ENCODE measurements at regions not wholly inside any gene's neighbourhood (a gene's known extent, or its start where the extent isn't known, plus 50 kb on each side); places are given as distances from the start of the nearest gene placed in this dataset.

- H3K36me3 Mint-ChIP-seq (ENCODE audit: low read depth): no peaks in the 10 kb centered on the region
- CTCF ChIA-PET: no interaction called here
- H3K27ac Mint-ChIP-seq: no peak overlapping the region
- no peaks in the 10 kb centered on the region for H3K27me3 Mint-ChIP-seq
- DNase-seq: no peak
- TF ChIP-seq CTCF (IDR thresholded peaks at IDR 0.05): no peak
- H3K4me1 Mint-ChIP-seq (ENCODE audit: low read depth): no peaks in the 10 kb centered on the region
- peaks cover 8% of the 10 kb centered on the region for H3K9me3 Mint-ChIP-seq
- POLR2A ChIA-PET: no interaction called here
- no peak for ATAC-seq
- H3K4me3 Mint-ChIP-seq: no peak overlapping the region
- intact Hi-C loops (cut with micrococcal nuclease): no loop called here
These were observed 203.6 kb upstream of the SETMAR start for GRCh38 chr3:4099607-4100006.

- ChIA-PET POLR2A (no interaction called here), CTCF (interaction anchor here (1.5 kb wide), 1 partner anchor 39 kb away, joined by 3 read pairs; no protein-coding TSS in a partner anchor)
- intact Hi-C loops (cut with micrococcal nuclease): no loop called here
- no peak for TF ChIP-seq CTCF (IDR thresholded peaks at IDR 0.05)
- Mint-ChIP-seq H3K36me3 (ENCODE audit: low read depth) (no peaks in the 10 kb centered on the region), H3K4me3 (no peak overlapping the region), H3K4me1 (ENCODE audit: low read depth) (no peaks in the 10 kb centered on the region), H3K9me3 (peaks cover 3% of the 10 kb centered on the region), H3K27me3 (no peaks in the 10 kb centered on the region), H3K27ac (no peak overlapping the region)
- no peak for DNase-seq
- ATAC-seq: no peak
These were observed 195.7 kb upstream of the SETMAR start for GRCh38 chr3:4107430-4107829.

GRCh38 chr3:4113811-4114522 is 189.2 kb upstream of the SETMAR start:
- Mint-ChIP-seq H3K27me3 (no peaks in the 10 kb centered on the region), H3K9me3 (no peaks in the 10 kb centered on the region), H3K4me3 (no peak overlapping the region), H3K36me3 (ENCODE audit: low read depth) (no peaks in the 10 kb centered on the region), H3K4me1 (ENCODE audit: low read depth) (no peaks in the 10 kb centered on the region), H3K27ac (no peak overlapping the region)
- DNase-seq: no peak
- TF ChIP-seq CTCF (IDR thresholded peaks at IDR 0.05): no peak
- ChIA-PET POLR2A (no interaction called here), CTCF (no interaction called here)
- intact Hi-C loops (cut with micrococcal nuclease): no loop called here
- no peak for ATAC-seq

- no peak for TF ChIP-seq CTCF (IDR thresholded peaks at IDR 0.05)
- ATAC-seq: no peak
- H3K4me1 Mint-ChIP-seq (ENCODE audit: low read depth): no peaks in the 10 kb centered on the region
- no peak overlapping the region for H3K27ac Mint-ChIP-seq
- H3K4me3 Mint-ChIP-seq: no peak overlapping the region
- DNase-seq: no peak
- H3K9me3 Mint-ChIP-seq: no peaks in the 10 kb centered on the region
- H3K36me3 Mint-ChIP-seq (ENCODE audit: low read depth): no peaks in the 10 kb centered on the region
- H3K27me3 Mint-ChIP-seq: no peaks in the 10 kb centered on the region
- ChIA-PET CTCF (interaction anchor here (2.3 kb wide), 1 partner anchor 16 kb away, joined by 4 read pairs; no protein-coding TSS in a partner anchor), POLR2A (no interaction called here)
- intact Hi-C loops (cut with micrococcal nuclease): no loop called here
These were observed 184.1 kb upstream of the SETMAR start for GRCh38 chr3:4119119-4119518.

- H3K9me3 Mint-ChIP-seq: peaks cover 10% of the 10 kb centered on the region
- H3K27ac Mint-ChIP-seq: no peak overlapping the region
- DNase-seq (no peak), ATAC-seq (no peak)
- no peak for TF ChIP-seq CTCF (IDR thresholded peaks at IDR 0.05)
- no peaks in the 10 kb centered on the region for H3K27me3 Mint-ChIP-seq
- H3K36me3 Mint-ChIP-seq (ENCODE audit: low read depth): no peaks in the 10 kb centered on the region
- CTCF ChIA-PET: no interaction called here
- no peak overlapping the region for H3K4me3 Mint-ChIP-seq
- H3K4me1 Mint-ChIP-seq (ENCODE audit: low read depth): no peaks in the 10 kb centered on the region
- POLR2A ChIA-PET: no interaction called here
- intact Hi-C loops (cut with micrococcal nuclease): no loop called here
These were observed 177.6 kb upstream of the SETMAR start for GRCh38 chr3:4125576-4125975.
